Activated naive CD8-positive, alpha-beta T cell treated with anti-CD3 and anti-CD28 coated beads, Interleukin-2, amount 50 U/mL, for 24 hours (primary cell): ENCODE measurements at regions not wholly inside any gene's neighbourhood (a gene's known extent, or its start where the extent isn't known, plus 50 kb on each side); places are given as distances from the start of the nearest gene placed in this dataset.
A peak's percentile ranks its signal among the peaks of the same experiment; 100 is the strongest.

ENCODE experiments used
- ATAC-seq: fragments of 150-1000 bp; cut with Tn5 transposase; one replicate; pipeline ENCODE4 v1.10.0; 2021
- DNase-seq: peaks from one replicate; pipeline ENCODE4 v3.0.0; 2021
- H3K27ac Mint-ChIP-seq: one replicate; pipeline ENCODE4 v1.8.0; 2021; ENCODE audit warnings: mild to moderate bottlenecking, mixed read lengths
- H3K27me3 Mint-ChIP-seq: one replicate; pipeline ENCODE4 v1.8.0; 2021; ENCODE audit warnings: mixed read lengths
- H3K36me3 Mint-ChIP-seq: one replicate; pipeline ENCODE4 v1.8.0; 2021; ENCODE audit warnings: low read depth, mixed read lengths
- H3K4me1 Mint-ChIP-seq: one replicate; pipeline ENCODE4 v1.8.0; 2021; ENCODE audit warnings: mixed read lengths
- H3K4me3 Mint-ChIP-seq: one replicate; pipeline ENCODE4 v1.8.0; 2021; ENCODE audit warnings: mild to moderate bottlenecking, moderate library complexity, mixed read lengths
- H3K9me3 Mint-ChIP-seq: one replicate; pipeline ENCODE4 v1.8.0; 2021; ENCODE audit warnings: mixed read lengths

DNA sequence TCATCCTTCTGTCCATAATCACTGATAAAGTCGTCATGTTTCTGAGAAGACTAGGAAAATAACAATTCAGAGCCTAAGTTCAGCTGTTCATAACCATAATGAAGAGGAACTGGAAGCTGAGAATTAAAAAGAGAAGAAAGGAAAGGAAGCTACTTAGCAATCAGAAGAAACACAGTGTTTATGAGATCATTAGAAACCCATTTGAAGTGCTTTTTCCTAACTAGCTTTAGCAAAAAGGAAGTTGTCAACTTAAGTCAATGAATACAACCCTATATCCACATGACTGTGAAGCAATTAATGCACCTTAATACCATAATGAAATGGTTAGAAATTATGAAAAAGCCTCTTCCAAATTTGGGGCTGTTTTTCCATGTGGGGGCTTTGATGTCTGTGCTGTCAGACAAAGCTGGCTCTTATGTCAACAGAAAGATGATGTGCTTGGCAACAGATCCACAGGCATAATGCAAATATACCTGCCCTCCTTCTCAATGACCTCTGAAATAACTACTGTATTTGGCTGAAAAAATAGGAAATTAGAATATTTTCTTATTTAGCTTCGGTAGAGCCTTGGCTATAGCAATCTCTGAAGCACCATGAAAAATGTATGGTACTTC is 463.5 kb downstream of the RASEF start:
- no peak overlapping the region for H3K4me3 Mint-ChIP-seq
- H3K9me3 Mint-ChIP-seq, result no peaks in the 10 kb centered on the region
- no peak for ATAC-seq
- no peaks in the 10 kb centered on the region for H3K4me1 Mint-ChIP-seq
- peaks cover 2% of the 10 kb centered on the region for H3K27me3 Mint-ChIP-seq
- no peak for DNase-seq
- no peak overlapping the region for H3K27ac Mint-ChIP-seq
- no peaks in the 10 kb centered on the region for H3K36me3 Mint-ChIP-seq

GRCh38 chr9:82600536-82601292 is 462.2 kb downstream of the RASEF start:
- Mint-ChIP-seq H3K9me3 (no peaks in the 10 kb centered on the region), H3K27me3 (no peaks in the 10 kb centered on the region), H3K36me3 (no peaks in the 10 kb centered on the region), H3K4me1 (no peaks in the 10 kb centered on the region), H3K27ac (no peak overlapping the region), H3K4me3 (no peak overlapping the region)
- DNase-seq (no peak), ATAC-seq (no peak)

GRCh38 chr9:82601293-82601771 is 461.6 kb downstream of the RASEF start:
- no peaks in the 10 kb centered on the region for H3K4me1 Mint-ChIP-seq
- H3K27me3 Mint-ChIP-seq, result no peaks in the 10 kb centered on the region
- H3K9me3 Mint-ChIP-seq, result no peaks in the 10 kb centered on the region
- H3K27ac Mint-ChIP-seq, result no peak overlapping the region
- no peak for DNase-seq
- ATAC-seq, result no peak
- H3K4me3 Mint-ChIP-seq, result no peak overlapping the region
- H3K36me3 Mint-ChIP-seq, result no peaks in the 10 kb centered on the region

GRCh38 chr9:82604947-82605656 is 457.8 kb downstream of the RASEF start:
- DNase-seq (no peak), ATAC-seq (no peak)
- Mint-ChIP-seq H3K27me3 (no peaks in the 10 kb centered on the region), H3K36me3 (no peaks in the 10 kb centered on the region), H3K9me3 (no peaks in the 10 kb centered on the region), H3K4me1 (no peaks in the 10 kb centered on the region), H3K27ac (no peak overlapping the region), H3K4me3 (no peak overlapping the region)

- H3K27me3 Mint-ChIP-seq, result no peaks in the 10 kb centered on the region
- no peaks in the 10 kb centered on the region for H3K9me3 Mint-ChIP-seq
- DNase-seq (no peak), ATAC-seq (no peak)
- H3K4me3 Mint-ChIP-seq, result no peak overlapping the region
- H3K4me1 Mint-ChIP-seq, result no peaks in the 10 kb centered on the region
- no peak overlapping the region for H3K27ac Mint-ChIP-seq
- H3K36me3 Mint-ChIP-seq, result no peaks in the 10 kb centered on the region
Observed at GRCh38 chr9:82605657-82606031, 457.3 kb downstream of the RASEF start.

DNA sequence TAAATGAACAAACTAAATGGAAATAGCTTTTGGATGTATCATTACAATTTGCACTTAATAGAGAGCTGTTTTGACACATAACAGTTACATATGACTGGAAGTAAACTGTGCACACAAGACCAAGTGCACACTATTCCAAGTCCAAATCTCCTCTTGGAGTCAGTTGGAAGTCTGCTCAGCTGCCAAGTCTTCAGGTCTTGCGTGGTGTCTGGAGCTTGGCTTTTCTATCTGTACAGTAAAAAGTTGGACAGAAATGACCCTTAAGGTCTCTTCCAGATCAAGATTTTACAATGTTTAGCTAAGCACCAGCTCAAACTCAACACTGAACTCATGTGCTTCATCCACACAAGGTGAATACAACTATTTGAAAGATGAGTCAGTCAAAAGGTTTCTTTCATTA is 456.9 kb downstream of the RASEF start:
- no peaks in the 10 kb centered on the region for H3K36me3 Mint-ChIP-seq
- H3K4me3 Mint-ChIP-seq, result no peak overlapping the region
- DNase-seq (no peak), ATAC-seq (no peak)
- H3K27me3 Mint-ChIP-seq, result no peaks in the 10 kb centered on the region
- no peaks in the 10 kb centered on the region for H3K4me1 Mint-ChIP-seq
- no peaks in the 10 kb centered on the region for H3K9me3 Mint-ChIP-seq
- no peak overlapping the region for H3K27ac Mint-ChIP-seq

GRCh38 chr9:82606492-82607382 is 456.2 kb downstream of the RASEF start:
- Mint-ChIP-seq H3K4me1 (no peaks in the 10 kb centered on the region), H3K27ac (no peak overlapping the region), H3K4me3 (no peak overlapping the region), H3K9me3 (no peaks in the 10 kb centered on the region), H3K36me3 (no peaks in the 10 kb centered on the region), H3K27me3 (no peaks in the 10 kb centered on the region)
- ATAC-seq (no peak), DNase-seq (peak; percentile 4)

DNA sequence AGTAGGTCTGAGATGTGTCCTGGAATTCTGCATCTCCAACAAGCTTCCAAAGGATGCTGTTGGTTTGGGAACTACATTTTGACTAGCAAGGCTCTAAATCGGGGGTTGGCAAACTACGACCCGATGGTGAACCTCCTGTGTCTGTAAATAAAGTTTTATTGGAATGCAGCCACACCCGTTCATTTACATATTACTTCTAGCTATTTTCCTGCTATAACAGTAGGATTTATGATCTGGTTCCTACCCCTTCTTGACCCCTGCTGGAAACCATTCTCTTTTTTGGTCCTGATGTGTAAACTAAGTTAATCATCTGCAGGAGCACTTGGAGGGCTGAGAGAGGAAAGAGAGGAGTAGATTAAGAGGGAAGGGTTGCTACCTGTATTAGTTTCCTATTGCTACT is 454.5 kb downstream of the RASEF start:
- H3K4me1 Mint-ChIP-seq, result no peaks in the 10 kb centered on the region
- H3K36me3 Mint-ChIP-seq, result no peaks in the 10 kb centered on the region
- H3K27ac Mint-ChIP-seq, result no peak overlapping the region
- no peak overlapping the region for H3K4me3 Mint-ChIP-seq
- DNase-seq, result no peak
- ATAC-seq, result no peak
- H3K27me3 Mint-ChIP-seq, result no peaks in the 10 kb centered on the region
- no peaks in the 10 kb centered on the region for H3K9me3 Mint-ChIP-seq

DNA sequence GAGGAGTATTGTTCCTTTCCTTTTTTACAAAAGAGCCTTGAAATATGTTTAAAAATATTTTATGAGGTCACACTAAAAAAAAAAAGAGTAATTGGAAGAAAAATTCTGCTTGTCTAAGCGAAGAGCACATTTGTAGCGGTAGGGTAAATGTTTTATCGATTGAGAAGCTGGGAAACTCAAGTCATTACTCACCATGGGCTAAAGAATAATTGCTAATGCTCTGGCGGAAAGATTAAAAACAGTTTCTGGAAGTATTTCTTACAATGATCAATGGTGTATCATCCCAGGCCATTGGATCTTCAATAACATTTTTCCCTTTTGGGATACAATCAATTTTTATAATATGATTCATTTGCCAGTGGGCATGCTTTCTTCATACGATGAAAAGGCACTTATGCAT is 450.0 kb downstream of the RASEF start:
- no peaks in the 10 kb centered on the region for H3K27me3 Mint-ChIP-seq
- H3K4me3 Mint-ChIP-seq, result no peak overlapping the region
- DNase-seq (no peak), ATAC-seq (no peak)
- peaks cover 4% of the 10 kb centered on the region for H3K9me3 Mint-ChIP-seq
- H3K4me1 Mint-ChIP-seq, result no peaks in the 10 kb centered on the region
- no peak overlapping the region for H3K27ac Mint-ChIP-seq
- H3K36me3 Mint-ChIP-seq, result no peaks in the 10 kb centered on the region

DNA sequence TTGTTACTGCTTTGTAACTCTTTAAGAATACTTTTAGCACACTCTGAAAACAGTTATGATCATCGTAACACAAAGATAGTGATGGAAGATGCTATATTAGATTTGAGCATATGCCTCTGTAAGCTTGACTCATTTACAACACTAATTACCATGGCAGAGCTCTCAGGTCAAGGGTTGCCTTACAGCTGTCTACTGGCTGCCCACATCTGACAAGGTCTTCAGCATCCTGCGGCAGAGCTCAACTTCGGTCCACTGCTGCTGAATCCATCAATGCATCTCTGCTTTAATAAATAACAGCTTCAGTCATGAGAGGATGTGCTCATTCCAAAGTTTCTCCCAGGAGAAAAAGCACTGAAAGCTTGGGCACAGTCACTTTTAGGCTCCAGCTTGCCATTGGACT is 449.4 kb downstream of the RASEF start:
- H3K4me3 Mint-ChIP-seq, result no peak overlapping the region
- ATAC-seq, result no peak
- no peaks in the 10 kb centered on the region for H3K4me1 Mint-ChIP-seq

GRCh38 chr9:82616545-82616944 is 446.4 kb downstream of the RASEF start:
- Mint-ChIP-seq H3K27me3 (no peaks in the 10 kb centered on the region), H3K36me3 (no peaks in the 10 kb centered on the region), H3K27ac (no peak overlapping the region), H3K4me1 (no peaks in the 10 kb centered on the region), H3K4me3 (no peak overlapping the region), H3K9me3 (peaks cover 4% of the 10 kb centered on the region)
- DNase-seq, result no peak
- no peak for ATAC-seq

More for the DNA sequence above, 449.4 kb downstream of the RASEF start:
- Mint-ChIP-seq H3K27ac (no peak overlapping the region), H3K36me3 (no peaks in the 10 kb centered on the region), H3K27me3 (no peaks in the 10 kb centered on the region), H3K9me3 (peaks cover 4% of the 10 kb centered on the region)
- no peak for DNase-seq

DNA sequence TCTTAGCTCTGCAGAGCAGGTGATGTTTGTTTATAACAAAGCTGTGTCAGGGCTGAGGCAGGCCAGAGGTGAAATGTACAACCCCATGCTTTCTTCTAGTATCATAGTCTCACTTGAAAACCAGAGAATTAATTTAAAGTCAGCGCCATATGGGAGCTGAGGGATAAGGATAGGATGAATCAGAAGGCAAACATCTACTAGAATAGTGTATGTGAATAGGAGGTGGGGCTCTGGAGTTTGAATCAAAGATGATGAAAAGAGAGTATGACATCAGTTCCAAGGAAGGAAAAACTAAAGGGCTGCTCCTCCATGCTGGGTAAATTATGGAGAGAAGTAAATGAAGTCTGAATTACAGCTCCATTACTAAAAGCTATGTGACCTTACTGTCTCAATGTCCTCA is 441.5 kb downstream of the RASEF start:
- Mint-ChIP-seq H3K4me3 (no peak overlapping the region), H3K9me3 (peaks cover 4% of the 10 kb centered on the region), H3K27ac (no peak overlapping the region), H3K36me3 (no peaks in the 10 kb centered on the region), H3K4me1 (no peaks in the 10 kb centered on the region), H3K27me3 (no peaks in the 10 kb centered on the region)
- ATAC-seq (no peak), DNase-seq (no peak)

GRCh38 chr9:82637368-82637767 is 425.6 kb downstream of the RASEF start:
- H3K27ac Mint-ChIP-seq, result no peak overlapping the region
- H3K36me3 Mint-ChIP-seq, result peaks cover 3% of the 10 kb centered on the region
- peaks cover 20% of the 10 kb centered on the region for H3K9me3 Mint-ChIP-seq
- H3K4me3 Mint-ChIP-seq, result no peak overlapping the region
- ATAC-seq (no peak), DNase-seq (no peak)
- H3K27me3 Mint-ChIP-seq, result no peaks in the 10 kb centered on the region
- no peaks in the 10 kb centered on the region for H3K4me1 Mint-ChIP-seq

DNA sequence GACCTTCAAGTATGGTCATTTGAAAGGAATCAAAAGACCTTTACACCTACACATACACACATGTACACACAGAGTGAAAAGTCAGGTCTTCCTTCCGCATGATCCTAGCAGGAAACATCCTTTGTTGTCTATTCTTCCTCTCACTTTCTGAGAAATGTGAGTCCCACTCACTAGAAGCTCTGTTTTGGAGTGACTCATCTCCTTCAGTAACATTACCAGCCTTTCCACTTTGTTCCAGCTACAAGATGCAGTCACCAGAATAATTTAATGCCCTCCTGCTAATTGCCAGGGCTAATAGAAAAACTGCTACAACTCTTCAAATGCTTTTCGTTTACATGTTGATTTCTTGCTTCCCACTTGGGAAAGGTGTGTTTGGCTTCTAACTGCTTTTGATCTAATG is 417.3 kb downstream of the RASEF start:
- Mint-ChIP-seq H3K36me3 (no peaks in the 10 kb centered on the region), H3K9me3 (peaks cover 15% of the 10 kb centered on the region), H3K4me3 (no peak overlapping the region), H3K27ac (no peak overlapping the region), H3K4me1 (no peaks in the 10 kb centered on the region), H3K27me3 (no peaks in the 10 kb centered on the region)
- DNase-seq, result no peak
- no peak for ATAC-seq
